ENCODE measurements at regions not wholly inside any gene's neighbourhood (a gene's known extent, or its start where the extent isn't known, plus 50 kb on each side); places are given as distances from the start of the nearest gene placed in this dataset.

DNA sequence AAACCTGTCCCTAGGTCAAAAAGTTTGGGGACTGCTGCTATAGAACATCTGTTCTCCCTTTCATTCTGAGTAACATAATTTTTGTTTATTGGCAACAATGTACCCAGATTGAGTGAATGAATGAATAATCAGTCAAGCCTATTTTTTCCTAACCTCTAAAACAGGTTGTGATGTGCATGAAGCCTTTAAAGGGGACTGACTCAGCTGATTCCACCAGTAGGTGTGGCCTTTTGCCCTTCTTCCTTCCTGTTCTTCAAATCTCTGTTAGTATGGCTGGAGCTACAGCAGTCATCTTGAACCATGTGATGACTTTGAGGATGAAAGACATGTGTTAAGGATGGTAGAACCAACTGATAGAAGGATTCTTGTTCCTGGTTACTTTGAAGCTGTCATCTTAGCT lies 476.1 kb downstream of the NUF2 start:
- TF ChIP-seq KAT2A (conservative IDR thresholded peaks at IDR 0.05; ENCODE audit: control insufficient read depth, low read depth, low read length) (no peak), ZZZ3 (IDR thresholded peaks at IDR 0.05; ENCODE audit: control insufficient read depth, insufficient read length, low read depth) (no peak), TBL1XR1 (IDR thresholded peaks at IDR 0.05; ENCODE audit: low read depth, low read length) (no peak), SUZ12 (IDR thresholded peaks at IDR 0.05; ENCODE audit: unreplicated experiment) (no peak), CHD4 (IDR thresholded peaks at IDR 0.05) (no peak), CREM (IDR thresholded peaks at IDR 0.05; ENCODE audit: low read depth) (no peak), GABPA (IDR thresholded peaks at IDR 0.05; ENCODE audit: low read depth) (no peak), CEBPZ (IDR thresholded peaks at IDR 0.05; ENCODE audit: low read depth, low read length) (no peak)
- TF ChIP-seq, protein P1, sequence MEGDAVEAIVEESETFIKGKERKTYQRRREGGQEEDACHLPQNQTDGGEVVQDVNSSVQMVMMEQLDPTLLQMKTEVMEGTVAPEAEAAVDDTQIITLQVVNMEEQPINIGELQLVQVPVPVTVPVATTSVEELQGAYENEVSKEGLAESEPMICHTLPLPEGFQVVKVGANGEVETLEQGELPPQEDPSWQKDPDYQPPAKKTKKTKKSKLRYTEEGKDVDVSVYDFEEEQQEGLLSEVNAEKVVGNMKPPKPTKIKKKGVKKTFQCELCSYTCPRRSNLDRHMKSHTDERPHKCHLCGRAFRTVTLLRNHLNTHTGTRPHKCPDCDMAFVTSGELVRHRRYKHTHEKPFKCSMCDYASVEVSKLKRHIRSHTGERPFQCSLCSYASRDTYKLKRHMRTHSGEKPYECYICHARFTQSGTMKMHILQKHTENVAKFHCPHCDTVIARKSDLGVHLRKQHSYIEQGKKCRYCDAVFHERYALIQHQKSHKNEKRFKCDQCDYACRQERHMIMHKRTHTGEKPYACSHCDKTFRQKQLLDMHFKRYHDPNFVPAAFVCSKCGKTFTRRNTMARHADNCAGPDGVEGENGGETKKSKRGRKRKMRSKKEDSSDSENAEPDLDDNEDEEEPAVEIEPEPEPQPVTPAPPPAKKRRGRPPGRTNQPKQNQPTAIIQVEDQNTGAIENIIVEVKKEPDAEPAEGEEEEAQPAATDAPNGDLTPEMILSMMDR (IDR thresholded peaks at IDR 0.05 in 2 of 3, conservative IDR thresholded peaks at IDR 0.05 in 1 of 3; ENCODE audit: control insufficient read depth in 2 of 3, extremely low read depth in 1 of 3, insufficient read depth in 1 of 3, low read depth in 3 of 3, low read length in 3 of 3), result no peak
